H1 (cell line): ENCODE measurements at regions not wholly inside any gene's neighbourhood (a gene's known extent, or its start where the extent isn't known, plus 50 kb on each side); places are given as distances from the start of the nearest gene placed in this dataset.

Experiments used
- CHD1 ChIP-seq: IDR thresholded peaks from 2 replicates; pipeline ENCODE4 v1.6.1; 2012; ENCODE audit warnings: low read depth, low read length, improper control_type of control experiment
- EP300 ChIP-seq, 2 experiments: IDR thresholded peaks; 1 replicate in 1 of 2; 2 replicates in 1 of 2; pipeline ENCODE4 v1.6.1; 2011 to 2012; ENCODE audit warnings: low read depth in 2 of 2, low read length in 2 of 2, mild to moderate bottlenecking in 2 of 2, borderline replicate concordance in 1 of 2, inconsistent platforms in 1 of 2, moderate library complexity in 1 of 2
- GABPA ChIP-seq: IDR thresholded peaks from 2 replicates; pipeline ENCODE4 v1.6.1; 2011; ENCODE audit warnings: mild to moderate bottlenecking, low read length, moderate library complexity, borderline replicate concordance; ENCODE audit not compliant: insufficient read depth
- JUN ChIP-seq: IDR thresholded peaks from 2 replicates; pipeline ENCODE4 v1.6.1; 2011; ENCODE audit warnings: low read depth, mild to moderate bottlenecking, improper control_type of control experiment, low read length
- POLR2AphosphoS5 ChIP-seq: IDR thresholded peaks from 2 replicates; pipeline ENCODE4 v1.6.1; 2011; ENCODE audit warnings: low read depth, low read length
- POU5F1 ChIP-seq: IDR thresholded peaks from 2 replicates; pipeline ENCODE4 v1.6.1; 2011; ENCODE audit warnings: low read depth, mild to moderate bottlenecking, low read length, moderate library complexity
- RBBP5 ChIP-seq: IDR thresholded peaks from 2 replicates; pipeline ENCODE4 v1.7.1; 2012; ENCODE audit warnings: low read depth, mild to moderate bottlenecking, inconsistent platforms, low read length, moderate library complexity, borderline replicate concordance
- RXRA ChIP-seq: IDR thresholded peaks from 2 replicates; pipeline ENCODE4 v1.6.1; 2011; ENCODE audit warnings: low read depth, mild to moderate bottlenecking, low read length, moderate library complexity; ENCODE audit not compliant: insufficient read depth

DNA sequence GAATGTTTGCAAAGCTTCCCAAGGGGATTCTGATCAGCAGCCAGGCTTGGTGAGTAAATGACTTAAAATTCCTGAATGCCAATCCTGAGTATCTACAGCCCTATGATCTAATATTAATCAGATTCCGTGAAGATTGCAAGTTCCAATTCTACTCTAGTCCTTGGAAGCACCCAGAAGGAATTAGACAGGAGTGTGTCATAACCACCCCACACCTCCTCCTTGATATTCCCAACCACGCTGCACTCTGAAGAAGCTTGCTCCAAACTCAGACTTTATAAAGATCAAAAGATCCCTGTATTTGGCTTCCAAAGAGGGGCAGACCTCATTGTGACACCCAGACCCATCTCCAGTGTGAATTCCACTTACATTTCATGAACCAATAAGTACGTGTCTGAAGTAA lies 306.0 kb downstream of the BCL11B start (continued):
- TF ChIP-seq POLR2AphosphoS5 (no peak), RXRA (no peak), RBBP5 (no peak), EP300 (IDR thresholded peaks at IDR 0.05; ENCODE audit: borderline replicate concordance in 1 of 2, low read depth in 2 of 2, low read length in 2 of 2) (no peak), GABPA (no peak), CHD1 (no peak), POU5F1 (no peak), JUN (no peak)
